GM12874 (cell line): ENCODE measurements at regions not wholly inside any gene's neighbourhood (a gene's known extent, or its start where the extent isn't known, plus 50 kb on each side); places are given as distances from the start of the nearest gene placed in this dataset.

Experiments used
- TF ChIP-seq, protein P1 (sequence below): IDR thresholded peaks from 2 replicates; pipeline ENCODE4 v1.5.1; 2011; ENCODE audit warnings: low read depth, mild to moderate bottlenecking, control low read depth, low read length, moderate library complexity; ENCODE audit not compliant: insufficient read depth

DNA sequence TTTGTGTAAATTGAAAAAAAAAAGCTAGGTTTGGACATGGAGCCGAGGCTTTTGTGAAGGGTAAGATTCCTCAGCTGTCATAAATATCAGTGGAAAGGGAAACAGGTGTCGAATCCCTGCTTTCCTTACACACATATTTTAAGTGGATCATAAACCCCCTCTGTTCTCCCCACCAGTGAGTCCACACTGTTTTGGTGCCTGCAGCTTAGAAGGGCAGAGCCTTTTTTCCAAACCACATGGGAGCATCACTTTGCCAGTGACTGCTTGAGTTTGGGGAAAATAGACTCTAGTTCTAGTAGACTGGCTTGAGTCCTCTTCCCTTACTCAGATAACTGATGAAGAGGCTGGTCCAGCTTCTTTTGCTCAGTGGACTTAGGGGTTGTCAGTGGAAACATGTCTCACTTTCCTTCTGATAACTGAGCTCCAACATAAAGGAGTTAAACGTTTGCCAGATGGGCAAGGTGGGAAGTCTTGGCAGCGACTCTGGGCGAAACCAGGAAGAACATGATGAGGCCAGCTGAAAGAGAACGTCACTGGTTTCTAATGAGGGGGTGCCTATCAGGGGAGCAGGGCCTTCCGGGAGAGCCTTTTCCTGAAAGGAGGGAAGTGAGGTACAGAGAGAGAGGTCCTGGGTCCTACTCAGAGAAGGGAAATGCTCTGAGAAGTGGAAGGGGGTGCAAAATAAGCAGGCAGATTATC, 168.1 kb upstream of the PARP11 start:
- TF ChIP-seq, protein P1, sequence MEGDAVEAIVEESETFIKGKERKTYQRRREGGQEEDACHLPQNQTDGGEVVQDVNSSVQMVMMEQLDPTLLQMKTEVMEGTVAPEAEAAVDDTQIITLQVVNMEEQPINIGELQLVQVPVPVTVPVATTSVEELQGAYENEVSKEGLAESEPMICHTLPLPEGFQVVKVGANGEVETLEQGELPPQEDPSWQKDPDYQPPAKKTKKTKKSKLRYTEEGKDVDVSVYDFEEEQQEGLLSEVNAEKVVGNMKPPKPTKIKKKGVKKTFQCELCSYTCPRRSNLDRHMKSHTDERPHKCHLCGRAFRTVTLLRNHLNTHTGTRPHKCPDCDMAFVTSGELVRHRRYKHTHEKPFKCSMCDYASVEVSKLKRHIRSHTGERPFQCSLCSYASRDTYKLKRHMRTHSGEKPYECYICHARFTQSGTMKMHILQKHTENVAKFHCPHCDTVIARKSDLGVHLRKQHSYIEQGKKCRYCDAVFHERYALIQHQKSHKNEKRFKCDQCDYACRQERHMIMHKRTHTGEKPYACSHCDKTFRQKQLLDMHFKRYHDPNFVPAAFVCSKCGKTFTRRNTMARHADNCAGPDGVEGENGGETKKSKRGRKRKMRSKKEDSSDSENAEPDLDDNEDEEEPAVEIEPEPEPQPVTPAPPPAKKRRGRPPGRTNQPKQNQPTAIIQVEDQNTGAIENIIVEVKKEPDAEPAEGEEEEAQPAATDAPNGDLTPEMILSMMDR = no peak

DNA sequence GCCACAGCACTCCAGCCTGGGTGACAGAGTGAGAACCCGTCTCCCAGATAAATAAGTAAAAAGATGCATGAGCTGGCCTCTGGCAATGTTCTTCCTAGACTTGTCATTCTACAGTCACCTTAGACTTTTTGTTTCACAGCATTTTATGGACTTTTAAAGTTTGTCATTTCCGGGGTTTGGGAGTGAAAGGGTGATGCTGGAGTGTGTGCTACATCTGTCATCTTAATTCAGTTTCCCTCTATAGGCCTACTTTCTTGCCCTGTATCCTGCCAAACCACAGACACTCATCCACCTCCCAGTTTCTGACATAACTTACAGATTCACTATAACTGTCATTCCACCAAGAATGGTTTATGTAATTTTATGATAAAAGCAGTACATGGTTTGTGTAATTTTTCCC, 166.7 kb upstream of the PARP11 start:
- TF ChIP-seq, protein P1 = no peak

DNA sequence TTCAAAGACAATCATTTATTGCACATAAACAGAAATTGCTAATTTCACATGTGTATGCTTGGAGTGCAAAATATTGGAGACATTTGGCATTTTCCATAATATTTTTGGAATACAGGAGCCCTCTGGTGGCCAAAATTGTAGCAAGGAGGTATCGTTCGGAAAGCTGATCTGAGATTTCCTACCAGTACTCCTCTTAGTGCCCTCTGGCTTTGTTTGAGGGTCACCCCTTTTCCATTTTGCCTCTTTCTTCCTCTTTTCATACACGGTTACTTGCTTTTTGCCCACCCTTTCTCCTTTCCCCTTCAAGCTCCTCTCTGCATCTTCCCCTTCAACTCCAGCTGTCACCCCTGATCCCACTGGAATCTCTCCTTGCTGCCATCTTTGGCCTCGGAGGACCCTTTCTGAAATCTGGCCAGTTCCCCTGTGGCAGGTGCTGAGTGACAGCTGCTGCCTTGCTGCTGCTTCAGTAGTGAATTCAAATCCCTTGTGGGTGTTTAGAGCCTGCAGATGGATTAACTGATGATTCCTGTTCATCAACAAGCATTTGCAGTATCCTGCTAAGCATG, 164.6 kb upstream of the PARP11 start:
- TF ChIP-seq, protein P1 = 0 out of 2 replicates have a peak, but pooled peaks have one; percentile 17

DNA sequence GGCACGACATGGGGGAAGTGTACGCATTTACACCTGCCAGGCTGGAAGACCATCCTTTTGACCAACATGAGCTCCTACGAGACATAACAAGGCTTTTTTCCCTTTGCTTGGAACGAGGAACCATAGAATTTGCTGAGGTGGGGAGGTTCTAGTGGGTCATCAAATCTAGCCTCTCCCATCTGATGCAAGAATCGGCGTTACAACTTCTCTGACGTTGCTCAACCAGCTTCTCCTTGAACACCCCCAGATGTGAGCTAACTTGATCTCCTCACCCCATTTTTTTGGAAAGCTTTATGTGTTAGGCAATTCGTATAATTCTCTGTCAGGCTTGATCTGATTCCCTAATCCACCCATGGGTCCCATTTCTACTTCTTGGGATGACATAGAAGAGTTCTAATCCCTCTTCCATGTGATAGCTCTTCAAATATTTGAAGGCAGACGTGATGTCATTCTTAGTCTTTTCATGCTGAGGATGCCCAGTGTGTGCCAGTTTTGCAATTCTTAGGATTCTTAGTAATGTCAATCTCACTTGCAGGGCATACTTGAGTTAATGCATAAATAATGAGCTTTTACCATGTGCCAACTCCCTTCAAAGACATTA, 163.6 kb upstream of the PARP11 start:
- TF ChIP-seq, protein P1 = no peak

DNA sequence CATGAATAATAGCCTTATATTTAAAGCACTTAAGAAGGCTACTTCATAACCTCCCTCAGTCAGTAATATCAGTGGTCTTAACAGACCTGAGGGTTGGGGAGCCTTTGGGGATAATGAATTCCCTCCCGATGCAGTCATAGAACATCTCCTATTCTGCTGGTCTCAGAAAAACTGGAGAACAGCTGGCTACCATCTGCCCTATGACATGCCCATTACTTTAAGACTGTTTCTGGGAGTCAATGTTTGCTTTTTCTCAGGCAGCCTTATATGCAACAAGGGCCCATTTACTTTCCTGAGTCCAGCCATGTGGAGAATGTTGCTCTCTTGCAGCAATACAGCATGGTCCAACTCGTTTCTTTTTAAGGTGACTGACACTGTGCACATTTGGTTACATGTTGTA, 161.7 kb upstream of the PARP11 start:
- TF ChIP-seq, protein P1 = no peak

DNA sequence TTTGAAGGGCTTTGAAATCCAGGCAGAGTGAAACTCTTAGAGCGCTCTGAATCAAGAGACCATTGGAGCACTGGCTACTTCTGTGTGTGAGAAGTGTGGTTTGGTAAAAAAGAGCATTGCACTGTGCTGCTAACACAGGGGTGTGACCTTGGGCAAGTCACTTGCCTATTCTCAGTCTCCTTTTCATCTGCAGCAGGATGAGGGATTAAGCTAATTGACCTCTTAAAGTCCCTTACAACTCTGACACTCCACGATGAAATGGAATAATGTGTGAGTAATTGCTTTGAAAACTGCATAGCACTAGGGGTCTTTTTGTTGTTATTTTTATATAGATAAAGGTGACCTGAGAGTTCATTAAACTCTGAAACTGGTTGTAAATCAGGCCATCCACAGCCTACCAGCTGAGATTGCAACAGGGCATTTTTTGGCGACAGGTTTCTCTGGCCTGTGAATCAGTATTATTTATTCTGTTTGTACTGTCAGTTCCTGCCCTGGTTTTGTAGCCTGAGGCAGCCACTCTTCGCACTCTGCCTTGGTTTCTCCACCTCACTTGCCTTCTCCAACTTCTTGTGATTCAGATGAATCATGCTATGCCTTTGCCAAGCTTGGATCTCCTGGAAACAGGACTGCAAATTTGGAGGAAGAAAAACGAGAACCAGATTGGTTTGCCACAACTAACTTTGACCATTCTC, 159.9 kb upstream of the PARP11 start:
- TF ChIP-seq, protein P1 = no peak

DNA sequence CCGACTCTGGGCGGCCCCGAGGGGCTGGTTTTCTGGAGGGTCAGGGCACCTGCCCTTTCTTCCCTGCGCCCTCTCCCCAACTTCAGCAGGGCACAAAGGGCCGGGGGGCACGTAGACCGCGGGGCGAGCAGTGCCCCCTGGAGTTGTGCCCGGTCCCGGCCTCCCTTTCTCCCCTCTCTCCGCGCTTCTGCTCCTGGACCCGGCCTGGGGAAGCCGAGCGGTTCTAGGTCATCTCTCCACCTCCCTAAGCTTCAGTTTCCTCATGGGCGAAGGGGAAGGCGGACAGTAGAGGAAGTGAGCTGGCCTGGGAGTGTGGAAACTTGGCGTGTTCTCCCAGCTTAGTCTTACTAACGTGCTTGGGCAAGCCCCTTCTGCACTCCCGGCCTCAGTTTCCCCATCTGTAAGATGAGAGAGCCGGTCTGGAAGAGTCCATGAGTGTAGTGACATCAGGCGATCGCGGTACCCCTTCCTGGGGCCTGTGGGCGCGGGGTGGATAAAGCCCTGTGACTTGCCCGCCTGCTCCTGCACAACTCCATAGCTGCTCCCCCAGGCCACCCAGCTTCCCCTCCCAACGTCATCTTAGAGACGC, 158.6 kb upstream of the PARP11 start:
- TF ChIP-seq, protein P1 = no peak
